ENCODE measurements at regions not wholly inside any gene's neighbourhood (a gene's known extent, or its start where the extent isn't known, plus 50 kb on each side); places are given as distances from the start of the nearest gene placed in this dataset.

DNA sequence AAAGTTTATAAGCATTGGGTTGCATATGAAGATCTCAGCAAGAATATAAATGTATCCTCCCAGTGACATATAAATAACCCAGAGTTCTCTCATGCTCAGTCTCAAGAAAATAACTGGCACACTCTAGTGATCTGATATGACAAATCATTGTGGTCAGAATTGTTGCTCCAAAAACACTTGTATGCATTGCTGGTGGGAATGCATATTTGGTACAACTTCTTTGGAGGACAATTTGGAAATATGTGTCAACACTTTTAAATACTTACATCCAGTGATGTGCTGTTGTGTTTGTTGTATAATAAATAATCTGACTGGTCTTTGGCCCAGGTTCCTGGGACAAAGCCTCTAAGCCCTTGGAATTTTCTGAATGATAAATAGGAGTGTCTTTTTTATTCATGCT, 66.7 kb upstream of the STT3B start:
- Histone ChIP-seq H3K4me1 (ENCODE audit: insufficient read depth, low read length) (no peaks in the 10 kb centered on the region), H3K4me3 (ENCODE audit: low read length) (no peak overlapping the region), H2AFZ (ENCODE audit: low read depth, low read length) (no peak overlapping the region), H3K9me3 (ENCODE audit: low read length) (no peaks in the 10 kb centered on the region), H3K27me3 (ENCODE audit: insufficient read depth, low read length) (no peaks in the 10 kb centered on the region), H3K36me3 (ENCODE audit: insufficient read depth, low read length) (no peaks in the 10 kb centered on the region)

DNA sequence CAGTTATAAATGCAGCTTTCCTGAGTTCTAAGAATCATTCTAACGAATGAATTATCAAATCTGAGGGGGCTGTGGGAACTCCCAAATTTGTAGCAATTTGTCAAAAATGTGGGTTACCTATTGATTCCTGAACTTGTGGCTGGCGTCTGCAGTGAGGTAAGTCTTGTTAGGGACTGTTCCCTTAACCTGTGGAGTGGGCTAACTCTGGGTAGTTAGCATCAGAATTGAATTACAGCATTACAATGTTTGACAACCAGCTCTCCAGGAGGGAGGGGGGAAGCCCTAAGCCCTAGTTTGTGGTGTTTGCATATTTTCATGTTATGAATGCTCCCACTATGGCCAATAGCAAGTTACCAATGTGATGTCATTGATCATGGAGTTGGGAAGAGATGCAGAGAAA, 65.9 kb upstream of the STT3B start:
- Histone ChIP-seq H3K4me3 (ENCODE audit: low read length) (no peak overlapping the region), H3K4me1 (ENCODE audit: insufficient read depth, low read length) (no peaks in the 10 kb centered on the region), H2AFZ (ENCODE audit: low read depth, low read length) (no peak overlapping the region), H3K9me3 (ENCODE audit: low read length) (no peaks in the 10 kb centered on the region), H3K36me3 (ENCODE audit: insufficient read depth, low read length) (no peaks in the 10 kb centered on the region), H3K27me3 (ENCODE audit: insufficient read depth, low read length) (no peaks in the 10 kb centered on the region)

- no peaks in the 10 kb centered on the region for H3K36me3 ChIP-seq (ENCODE audit: insufficient read depth, low read length)
- H3K9me3 ChIP-seq (ENCODE audit: low read length): no peaks in the 10 kb centered on the region
- no peak overlapping the region for H2AFZ ChIP-seq (ENCODE audit: low read depth, low read length)
- no peak overlapping the region for H3K4me3 ChIP-seq (ENCODE audit: low read length)
- H3K4me1 ChIP-seq (ENCODE audit: insufficient read depth, low read length): no peaks in the 10 kb centered on the region
- no peaks in the 10 kb centered on the region for H3K27me3 ChIP-seq (ENCODE audit: insufficient read depth, low read length)
These were observed 64.3 kb upstream of the STT3B start for GRCh38 chr3:31468433-31468832.

DNA sequence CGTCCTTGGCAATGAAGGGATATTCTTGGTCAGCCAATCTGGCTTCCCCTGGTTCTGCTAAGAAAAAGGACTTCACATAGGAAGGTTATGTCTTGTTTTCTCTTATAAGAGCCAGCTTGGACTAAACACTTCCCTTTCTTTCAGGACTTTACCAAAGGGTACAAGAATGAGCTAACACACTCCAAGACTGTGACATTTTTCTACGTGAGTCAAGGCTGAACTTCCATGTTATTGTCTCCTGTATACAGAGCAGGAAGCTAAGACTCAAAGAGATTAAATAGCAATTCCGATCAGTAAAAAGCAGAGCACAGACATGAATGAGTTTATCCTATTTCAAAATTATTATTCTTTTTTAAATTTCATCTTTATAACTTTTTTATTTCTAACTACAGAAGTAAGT, 63.3 kb upstream of the STT3B start:
- no peaks in the 10 kb centered on the region for H3K4me1 ChIP-seq (ENCODE audit: insufficient read depth, low read length)
- H3K36me3 ChIP-seq (ENCODE audit: insufficient read depth, low read length): no peaks in the 10 kb centered on the region
- H3K4me3 ChIP-seq (ENCODE audit: low read length): no peak overlapping the region
- no peaks in the 10 kb centered on the region for H3K9me3 ChIP-seq (ENCODE audit: low read length)
- H2AFZ ChIP-seq (ENCODE audit: low read depth, low read length): no peak overlapping the region
- H3K27me3 ChIP-seq (ENCODE audit: insufficient read depth, low read length): no peaks in the 10 kb centered on the region

GRCh38 chr3:31472479-31473390, 60.0 kb upstream of the STT3B start:
- H3K9me3 ChIP-seq (ENCODE audit: low read length): no peaks in the 10 kb centered on the region
- H3K4me3 ChIP-seq (ENCODE audit: low read length): no peak overlapping the region
- H3K36me3 ChIP-seq (ENCODE audit: insufficient read depth, low read length): no peaks in the 10 kb centered on the region
- H3K27me3 ChIP-seq (ENCODE audit: insufficient read depth, low read length): no peaks in the 10 kb centered on the region
- no peak overlapping the region for H2AFZ ChIP-seq (ENCODE audit: low read depth, low read length)
- no peaks in the 10 kb centered on the region for H3K4me1 ChIP-seq (ENCODE audit: insufficient read depth, low read length)

DNA sequence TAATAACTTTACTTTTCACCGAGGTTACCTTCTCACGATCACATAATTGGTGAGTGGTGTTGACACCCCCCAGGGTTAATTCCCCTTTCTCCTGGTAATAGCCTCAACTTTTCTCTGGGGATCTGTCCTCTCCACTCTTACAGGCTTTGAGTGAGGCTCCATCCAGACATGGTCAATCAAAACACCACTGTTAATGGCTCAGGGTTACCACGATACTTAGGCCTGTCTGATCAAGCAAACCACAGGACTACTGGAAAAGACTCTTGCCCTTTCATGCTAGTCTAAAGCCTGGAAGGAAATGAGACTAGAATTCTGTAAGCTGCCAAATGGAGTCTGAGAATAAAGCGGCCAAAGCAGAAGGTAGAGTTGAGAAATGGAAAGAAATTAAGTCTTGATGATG, 56.5 kb upstream of the STT3B start:
- H3K9me3 ChIP-seq (ENCODE audit: low read length): no peaks in the 10 kb centered on the region
- H3K36me3 ChIP-seq (ENCODE audit: insufficient read depth, low read length): no peaks in the 10 kb centered on the region
- no peaks in the 10 kb centered on the region for H3K27me3 ChIP-seq (ENCODE audit: insufficient read depth, low read length)
- no peak overlapping the region for H3K4me3 ChIP-seq (ENCODE audit: low read length)
- H3K4me1 ChIP-seq (ENCODE audit: insufficient read depth, low read length): no peaks in the 10 kb centered on the region
- no peak overlapping the region for H2AFZ ChIP-seq (ENCODE audit: low read depth, low read length)

DNA sequence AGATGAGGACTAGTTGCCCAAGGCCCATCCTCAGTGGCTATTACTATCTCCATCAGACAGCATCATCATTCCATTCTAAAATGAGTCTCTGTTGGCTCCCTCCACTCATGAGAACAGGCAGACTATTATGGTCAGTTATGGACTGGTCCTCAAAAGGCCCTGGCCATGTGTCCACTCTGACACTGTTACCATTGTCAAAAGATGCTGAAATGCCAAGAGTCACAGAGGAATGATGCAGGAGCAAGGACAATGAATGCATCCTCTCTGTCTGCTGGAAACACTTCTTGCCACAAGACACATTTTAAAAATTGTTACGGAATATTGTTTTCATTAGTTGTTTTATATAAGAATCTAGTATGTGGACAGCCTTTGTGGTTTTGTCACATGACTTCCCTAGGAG, 53.3 kb upstream of the STT3B start:
- Histone ChIP-seq H3K9me3 (ENCODE audit: low read length) (no peaks in the 10 kb centered on the region), H3K36me3 (ENCODE audit: insufficient read depth, low read length) (no peaks in the 10 kb centered on the region), H3K4me1 (ENCODE audit: insufficient read depth, low read length) (no peaks in the 10 kb centered on the region), H2AFZ (ENCODE audit: low read depth, low read length) (no peak overlapping the region), H3K27me3 (ENCODE audit: insufficient read depth, low read length) (no peaks in the 10 kb centered on the region), H3K4me3 (ENCODE audit: low read length) (no peak overlapping the region)

DNA sequence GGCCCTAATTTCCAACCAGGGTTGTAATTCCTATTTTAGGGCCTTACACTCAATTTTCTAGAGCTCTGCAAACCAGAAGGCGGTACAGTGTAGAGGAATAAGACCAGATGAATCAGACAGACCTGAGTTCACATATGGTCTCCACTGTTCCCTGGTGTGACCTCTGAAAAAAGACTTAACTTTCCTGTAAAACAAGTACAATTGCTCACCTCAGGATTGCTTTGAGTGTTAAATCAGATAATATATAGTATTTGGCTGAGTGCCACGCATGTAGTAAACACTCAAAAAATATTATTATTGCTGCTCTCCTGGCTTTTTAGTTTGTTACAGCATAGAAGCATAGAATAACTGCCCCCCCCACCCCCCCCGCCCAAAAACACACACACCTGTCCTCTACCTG, 51.0 kb upstream of the STT3B start:
- H3K9me3 ChIP-seq (ENCODE audit: low read length): no peaks in the 10 kb centered on the region

DNA sequence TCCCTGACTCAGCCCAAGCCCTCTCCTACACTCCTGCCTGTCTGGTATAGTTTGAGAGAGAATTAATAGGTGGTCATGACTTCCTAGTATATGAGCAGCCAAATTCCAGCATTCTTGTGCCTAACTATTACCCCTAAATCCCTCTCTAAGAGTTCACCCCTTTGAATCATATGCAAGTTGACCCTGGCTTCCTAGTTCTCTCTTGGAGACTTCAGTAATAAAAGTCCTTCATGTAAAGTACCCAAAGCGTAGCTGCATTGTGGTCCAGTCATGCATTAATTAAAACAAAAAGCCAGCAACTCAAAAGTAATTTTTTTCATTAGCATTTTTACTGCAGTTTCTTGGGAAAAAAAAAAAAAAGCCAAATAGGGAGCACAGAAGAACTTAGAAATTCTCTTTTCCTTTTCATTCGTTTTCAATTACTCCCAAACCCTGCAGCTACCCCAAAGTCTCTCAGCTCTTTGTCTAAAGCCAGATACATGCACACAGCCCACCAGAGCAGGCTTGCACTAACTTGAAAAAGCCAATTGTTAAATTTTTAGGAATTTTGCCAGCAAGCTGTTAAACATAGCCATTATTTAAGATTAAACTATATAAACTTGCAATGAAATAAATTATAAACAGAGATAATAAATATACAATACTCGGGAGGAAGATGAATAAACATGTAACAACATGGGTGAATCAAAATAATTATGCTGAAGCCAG, 50.1 kb upstream of the STT3B start:
- Histone ChIP-seq H2AFZ (ENCODE audit: low read depth, low read length) (no peak overlapping the region), H3K9me3 (ENCODE audit: low read length) (no peaks in the 10 kb centered on the region), H3K4me3 (ENCODE audit: low read length) (no peak overlapping the region), H3K36me3 (ENCODE audit: insufficient read depth, low read length) (no peaks in the 10 kb centered on the region), H3K27me3 (ENCODE audit: insufficient read depth, low read length) (no peaks in the 10 kb centered on the region), H3K4me1 (ENCODE audit: insufficient read depth, low read length) (no peaks in the 10 kb centered on the region)

More for the DNA sequence above, 51.0 kb upstream of the STT3B start:
- H3K36me3 ChIP-seq (ENCODE audit: insufficient read depth, low read length): no peaks in the 10 kb centered on the region
- H3K4me1 ChIP-seq (ENCODE audit: insufficient read depth, low read length): no peaks in the 10 kb centered on the region
- H2AFZ ChIP-seq (ENCODE audit: low read depth, low read length): no peak overlapping the region
- H3K27me3 ChIP-seq (ENCODE audit: insufficient read depth, low read length): no peaks in the 10 kb centered on the region
- no peak overlapping the region for H3K4me3 ChIP-seq (ENCODE audit: low read length)

All from neuron (in vitro differentiated cells).